ENCODE measurements at regions not wholly inside any gene's neighbourhood (a gene's known extent, or its start where the extent isn't known, plus 50 kb on each side); places are given as distances from the start of the nearest gene placed in this dataset.

GRCh38 chr3:69585472-69585871, 153.8 kb upstream of the MITF start (continued):
- TF ChIP-seq, protein P1, sequence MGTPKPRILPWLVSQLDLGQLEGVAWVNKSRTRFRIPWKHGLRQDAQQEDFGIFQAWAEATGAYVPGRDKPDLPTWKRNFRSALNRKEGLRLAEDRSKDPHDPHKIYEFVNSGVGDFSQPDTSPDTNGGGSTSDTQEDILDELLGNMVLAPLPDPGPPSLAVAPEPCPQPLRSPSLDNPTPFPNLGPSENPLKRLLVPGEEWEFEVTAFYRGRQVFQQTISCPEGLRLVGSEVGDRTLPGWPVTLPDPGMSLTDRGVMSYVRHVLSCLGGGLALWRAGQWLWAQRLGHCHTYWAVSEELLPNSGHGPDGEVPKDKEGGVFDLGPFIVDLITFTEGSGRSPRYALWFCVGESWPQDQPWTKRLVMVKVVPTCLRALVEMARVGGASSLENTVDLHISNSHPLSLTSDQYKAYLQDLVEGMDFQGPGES (IDR thresholded peaks at IDR 0.05; ENCODE audit: low read depth, low read length): no peak
- no peak for TF ChIP-seq ELF1 (IDR thresholded peaks at IDR 0.05)

DNA sequence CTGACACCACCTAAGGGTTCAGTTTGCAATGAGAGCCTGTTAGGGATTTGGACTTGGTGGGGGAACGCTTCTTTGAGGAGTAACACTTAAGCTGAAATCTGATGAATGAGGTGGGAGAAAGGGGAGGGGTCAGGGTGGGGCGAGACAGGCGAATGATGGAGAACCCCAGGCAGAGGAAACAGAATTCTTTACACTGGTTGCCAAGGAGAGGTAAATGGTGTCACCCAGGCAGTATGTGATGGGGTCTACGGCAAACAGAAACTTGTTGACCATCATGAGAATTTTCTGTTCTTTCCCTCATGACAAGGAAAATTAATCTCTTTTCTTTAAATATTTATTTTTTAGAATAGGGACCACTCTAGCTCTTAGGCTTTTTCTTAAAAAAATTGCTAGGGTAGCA, 157.2 kb upstream of the MITF start:
- Histone ChIP-seq H3K27me3 (ENCODE audit: insufficient read depth) (no peaks in the 10 kb centered on the region; the same call in 1 of the 2 replicates), H4K20me1 (ENCODE audit: insufficient read depth) (no peaks in the 10 kb centered on the region), H3K36me3 (replicated peaks in 1 of 2; ENCODE audit: control insufficient read depth in 1 of 2, insufficient read depth in 2 of 2, low read length in 1 of 2) (no peaks in the 10 kb centered on the region), H3K9me3 (no peaks in the 10 kb centered on the region), H3K4me2 (no peak overlapping the region), H2AFZ (ENCODE audit: low read depth) (no peak overlapping the region), H3K27ac (ENCODE audit: low read depth in 2 of 2, low read length in 1 of 2) (no peak overlapping the region), H3K9ac (no peak overlapping the region), H3K4me3 (ENCODE audit: low read depth in 2 of 2, low read length in 1 of 2) (no peak overlapping the region), H3K4me1 (ENCODE audit: control insufficient read depth in 1 of 2, insufficient read depth in 2 of 2, low read depth in 1 of 2, low read length in 1 of 2) (no peaks in the 10 kb centered on the region; a peak in 1 of 4 replicates), H3K9me2 (no peaks in the 10 kb centered on the region), H3K79me2 (ENCODE audit: insufficient read depth) (no peaks in the 10 kb centered on the region), H3F3A (replicated peaks; ENCODE audit: insufficient read depth) (no peaks in the 10 kb centered on the region)
- ChIA-PET CTCF (interaction anchor here (0.7 to 1.0 kb wide), 3 partner anchors 7 to 35 kb away, joined by 3 to 4 read pairs (median 4); no protein-coding TSS in a partner anchor), POLR2A (no interaction called here)
- DNase-seq: no peak
- 35% methylated on average over 4 of the region's 4 CpGs for WGBS (ENCODE audit: low lambda C conversion rate)
- no peak for TF ChIP-seq ELF1 (IDR thresholded peaks at IDR 0.05)
- TF ChIP-seq USF1 (IDR thresholded peaks at IDR 0.05; ENCODE audit: borderline replicate concordance, low read depth): no peak
- TF ChIP-seq EP300 (IDR thresholded peaks at IDR 0.05; ENCODE audit: borderline replicate concordance in 1 of 2, low read depth in 1 of 2, low read length in 1 of 2): no peak
- no peak for TF ChIP-seq TEAD4 (IDR thresholded peaks at IDR 0.05; ENCODE audit: borderline replicate concordance, insufficient read depth)
- no peak for TF ChIP-seq USF2 (IDR thresholded peaks at IDR 0.05; ENCODE audit: borderline replicate concordance, low read depth, low read length)
- TF ChIP-seq EZH2phosphoT487 (IDR thresholded peaks at IDR 0.05; ENCODE audit: borderline replicate concordance, low read depth): no peak
- TF ChIP-seq SIN3A (IDR thresholded peaks at IDR 0.05; ENCODE audit: borderline replicate concordance, low read depth, low read length): no peak
- TF ChIP-seq RAD21 (IDR thresholded peaks at IDR 0.05; ENCODE audit: low read length): no peak
- TF ChIP-seq, protein P2, sequence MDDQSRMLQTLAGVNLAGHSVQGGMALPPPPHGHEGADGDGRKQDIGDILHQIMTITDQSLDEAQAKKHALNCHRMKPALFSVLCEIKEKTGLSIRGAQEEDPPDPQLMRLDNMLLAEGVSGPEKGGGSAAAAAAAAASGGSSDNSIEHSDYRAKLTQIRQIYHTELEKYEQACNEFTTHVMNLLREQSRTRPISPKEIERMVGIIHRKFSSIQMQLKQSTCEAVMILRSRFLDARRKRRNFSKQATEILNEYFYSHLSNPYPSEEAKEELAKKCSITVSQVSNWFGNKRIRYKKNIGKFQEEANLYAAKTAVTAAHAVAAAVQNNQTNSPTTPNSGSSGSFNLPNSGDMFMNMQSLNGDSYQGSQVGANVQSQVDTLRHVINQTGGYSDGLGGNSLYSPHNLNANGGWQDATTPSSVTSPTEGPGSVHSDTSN (IDR thresholded peaks at IDR 0.05): no peak
- no peak for TF ChIP-seq YY1 (IDR thresholded peaks at IDR 0.05; ENCODE audit: low read depth)
- TF ChIP-seq TCF12 (IDR thresholded peaks at IDR 0.05): no peak

All from SK-N-SH (cell line).